B cell (primary cell): ENCODE measurements at regions not wholly inside any gene's neighbourhood (a gene's known extent, or its start where the extent isn't known, plus 50 kb on each side); places are given as distances from the start of the nearest gene placed in this dataset.
"Not testable (repeated sequence)": the region's sequence is repeated elsewhere in the genome, so short reads cannot be mapped to it uniquely, and the experiment has no call there.

ENCODE experiments used
- ATAC-seq: fragments of 200-7000 bp; cut with Tn5 transposase; one replicate; pipeline ENCODE4 v1.10.0; 2021; ENCODE audit warnings: low read depth, mild to moderate bottlenecking, moderate number of reproducible peaks, moderate library complexity
- CTCF ChIA-PET: fragments of 350-600 bp; sonication (Branson Sonifier 250); formaldehyde crosslinking; loops from one replicate; lab custom pipeline; 2021; ENCODE audit warnings: antibody characterized with exemption, inconsistent platforms; lab: Charles Lee
- POLR2A ChIA-PET: fragments of 350-600 bp; sonication (Branson Sonifier 250); formaldehyde crosslinking; loops from one replicate; lab custom pipeline; 2021; ENCODE audit warnings: antibody characterized with exemption; lab: Charles Lee
- DNase-seq: peaks from one replicate; pipeline ENCODE4 v3.0.0; 2013
- H2AFZ ChIP-seq: 2 replicates; pipeline ENCODE4 v1.6.1; 2012; ENCODE audit warnings: mild to moderate bottlenecking, low read depth, low read length; ENCODE audit not compliant: insufficient read depth, poor library complexity, severe bottlenecking
- H3K27ac ChIP-seq, 2 donors: 1 replicate in 1 of 2; 2 replicates in 1 of 2; pipeline ENCODE4 v1.5.1; 2012 to 2013; ENCODE audit warnings: low read length in 2 of 2, mild to moderate bottlenecking in 2 of 2, moderate library complexity in 1 of 2
- H3K27me3 ChIP-seq, 4 experiments: fragments of 200-600 bp in 1 of 4; sonication (generic) in 1 of 4; replicated peaks in 1 of 4; 1 replicate in 2 of 4; 2 replicates in 2 of 4; pipeline versions ENCODE4 v1.6.1 to v1.7.0; 2013 to 2016; ENCODE audit warnings: low read length in 3 of 4, mild to moderate bottlenecking in 2 of 4, mixed read lengths in 1 of 4, moderate library complexity in 1 of 4; ENCODE audit not compliant: insufficient read depth in 4 of 4, control insufficient read depth in 3 of 4; ENCODE audit errors: control extremely low read depth in 1 of 4
- H3K36me3 ChIP-seq, 2 experiments: replicated peaks in 1 of 2; 1 replicate in 1 of 2; 2 replicates in 1 of 2; pipeline versions ENCODE4 v1.6.1 to v1.7.1; 2013; ENCODE audit warnings: low read length in 1 of 2; ENCODE audit not compliant: insufficient read depth in 2 of 2, control insufficient read depth in 1 of 2; ENCODE audit errors: control extremely low read depth in 1 of 2, extremely low read depth in 1 of 2
- H3K4me1 ChIP-seq, 2 donors: fragments of 200-600 bp in 1 of 2; sonication (generic) in 1 of 2; 1 replicate in 1 of 2; 2 replicates in 1 of 2; pipeline versions ENCODE4 v1.5.1 to v1.6.1; 2013 to 2017; ENCODE audit warnings: low read length in 2 of 2; ENCODE audit not compliant: control insufficient read depth in 2 of 2, insufficient read depth in 2 of 2
- H3K4me2 ChIP-seq: replicated peaks from 2 replicates; pipeline ENCODE3; 2012; ENCODE audit warnings: mild to moderate bottlenecking, low read depth, low read length; ENCODE audit not compliant: poor library complexity, severe bottlenecking
- H3K4me3 ChIP-seq, 5 experiments: fragments of 200-600 bp in 1 of 5; sonication (generic) in 1 of 5; 1 replicate in 3 of 5; 2 replicates in 2 of 5; pipeline versions ENCODE4 v1.5.1 to v1.7.0; 2011 to 2016; ENCODE audit warnings: low read length in 4 of 5, mild to moderate bottlenecking in 4 of 5, low read depth in 2 of 5, control low read depth in 1 of 5, moderate library complexity in 1 of 5; ENCODE audit not compliant: insufficient read depth in 1 of 5; ENCODE audit errors: control extremely low read depth in 1 of 5, extremely low read depth in 1 of 5
- H3K79me2 ChIP-seq: fragments of 200-600 bp; sonication (generic); one replicate; pipeline ENCODE4 v1.6.0; 2016; ENCODE audit warnings: low read length; ENCODE audit not compliant: control insufficient read depth, insufficient read depth
- H3K9ac ChIP-seq: fragments of 200-600 bp; sonication (generic); 2 replicates; pipeline ENCODE4 v1.6.1; 2017; ENCODE audit warnings: mild to moderate bottlenecking, low read length, moderate library complexity
- H3K9me3 ChIP-seq, 3 donors: one replicate each; pipeline versions ENCODE4 v1.6.1 to v1.7.1; 2013; ENCODE audit warnings: low read length in 2 of 3; ENCODE audit not compliant: control insufficient read depth in 2 of 3, insufficient read depth in 1 of 3; ENCODE audit errors: control extremely low read depth in 1 of 3
- H4K20me1 ChIP-seq: 2 replicates; pipeline ENCODE4 v1.6.0; 2012; ENCODE audit warnings: mild to moderate bottlenecking, low read length; ENCODE audit not compliant: insufficient read depth, control insufficient read depth, poor library complexity, severe bottlenecking
- H3K27ac Mint-ChIP-seq: one replicate; pipeline ENCODE4 v1.8.0; 2021; ENCODE audit warnings: mixed read lengths
- H3K27me3 Mint-ChIP-seq: one replicate; pipeline ENCODE4 v1.8.0; 2021; ENCODE audit warnings: mixed read lengths
- H3K4me1 Mint-ChIP-seq: one replicate; pipeline ENCODE4 v1.8.0; 2021; ENCODE audit warnings: mixed read lengths
- H3K4me3 Mint-ChIP-seq: one replicate; pipeline ENCODE4 v1.8.0; 2021; ENCODE audit warnings: mixed read lengths
- H3K9me3 Mint-ChIP-seq: one replicate; pipeline ENCODE4 v1.8.0; 2022; ENCODE audit warnings: mixed read lengths; ENCODE audit not compliant: insufficient read depth
- CTCF ChIP-seq: fragments of 200-600 bp; IDR thresholded peaks from one replicate; pipeline ENCODE4 v1.8.0; 2022; ENCODE audit warnings: antibody characterized with exemption, mild to moderate bottlenecking
- EZH2 ChIP-seq: IDR thresholded peaks from 2 replicates; pipeline ENCODE4 v1.6.1; 2012; ENCODE audit warnings: borderline replicate concordance, low read depth, mild to moderate bottlenecking, moderate library complexity, low read length; ENCODE audit not compliant: insufficient read depth, poor library complexity, severe bottlenecking
- WGBS: methylation state at CpG from one replicate; pipeline ENCODE4 v1.1.5; 2013; ENCODE audit warnings: missing lambda C conversion rate; ENCODE audit not compliant: insufficient coverage; 5-methylcytosine and 5-hydroxymethylcytosine counted together
- intact Hi-C: fragments of 100-400 bp; cut with micrococcal nuclease; formaldehyde crosslinking; loops from one replicate; pipeline ENCODE4 v1.10.0; 2022

DNA sequence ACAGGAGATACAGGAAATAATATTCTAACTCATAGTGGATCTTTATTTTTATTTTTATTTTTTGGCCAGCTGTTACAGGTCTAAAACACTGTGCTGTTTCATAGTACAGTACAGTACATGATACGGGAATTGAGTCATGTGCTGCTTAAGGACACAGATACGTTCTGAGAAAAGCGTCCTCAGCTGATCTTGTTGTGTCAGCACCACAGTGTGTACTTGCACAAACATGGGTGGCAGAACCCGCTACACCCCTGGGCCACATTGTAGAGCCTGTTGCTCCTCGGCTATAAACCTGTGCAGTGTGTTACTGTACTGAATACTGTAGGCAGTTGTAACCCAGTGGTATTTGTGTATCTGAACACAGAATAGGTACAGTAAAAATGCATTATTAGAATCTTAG is 183.4 kb downstream of the OR4M2 start:
- TF ChIP-seq CTCF (no peak), EZH2 (no peak)
- H3K9ac ChIP-seq, result no peak overlapping the region
- ChIA-PET CTCF (no interaction called here), POLR2A (no interaction called here)
- Mint-ChIP-seq H3K9me3 (no peaks in the 10 kb centered on the region), H3K4me3 (no peak overlapping the region), H3K27me3 (no peaks in the 10 kb centered on the region), H3K27ac (no peak overlapping the region), H3K4me1 (no peaks in the 10 kb centered on the region)
- peaks cover 0 to 6% (median 2%) of the 10 kb centered on the region in 4 experiments for H3K27me3 ChIP-seq
- no peak overlapping the region for H3K27ac ChIP-seq
- intact Hi-C loops, result no loop called here
- H4K20me1 ChIP-seq, result no peaks in the 10 kb centered on the region
- H3K36me3 ChIP-seq, result no peaks in the 10 kb centered on the region
- H3K4me1 ChIP-seq, result peaks cover 0 to 9% of the 10 kb centered on the region in 2 donors
- ATAC-seq (no peak), DNase-seq (no peak)
- WGBS, result 95% methylated on average over 5 of the region's 5 CpGs
- peaks cover 0 to 12% (median 0%) of the 10 kb centered on the region in 3 donors for H3K9me3 ChIP-seq
- H3K79me2 ChIP-seq, result no peaks in the 10 kb centered on the region
- no peak overlapping the region for H3K4me2 ChIP-seq
- no peak overlapping the region for H3K4me3 ChIP-seq
- H2AFZ ChIP-seq, result no peak overlapping the region

- intact Hi-C loops, H3K4me3 Mint-ChIP-seq, H3K9me3 ChIP-seq, H2AFZ ChIP-seq, H4K20me1 ChIP-seq, H3K27ac Mint-ChIP-seq, DNase-seq, H3K9me3 Mint-ChIP-seq, H3K4me1 ChIP-seq, H3K27me3 ChIP-seq, H3K27me3 Mint-ChIP-seq, H3K9ac ChIP-seq, H3K4me1 Mint-ChIP-seq, ATAC-seq, H3K27ac ChIP-seq, H3K4me2 ChIP-seq, H3K36me3 ChIP-seq, POLR2A ChIA-PET, H3K4me3 ChIP-seq, CTCF ChIA-PET, H3K79me2 ChIP-seq: not testable (repeated sequence)
- WGBS, result 93% methylated on average over 3 of the region's 3 CpGs
Measured at GRCh38 chr15:22264272-22264671, 183.9 kb downstream of the OR4M2 start.
